SH-SY5Y (cell line): ENCODE measurements at regions not wholly inside any gene's neighbourhood (a gene's known extent, or its start where the extent isn't known, plus 50 kb on each side); places are given as distances from the start of the nearest gene placed in this dataset.

Experiments
- GATA2 ChIP-seq: IDR thresholded peaks from 2 replicates; pipeline ENCODE4 v1.6.1; 2011; ENCODE audit warnings: mild to moderate bottlenecking, low read depth, low read length
- GATA3 ChIP-seq: IDR thresholded peaks from 2 replicates; pipeline ENCODE4 v1.6.1; 2011; ENCODE audit warnings: low read depth, mild to moderate bottlenecking, low read length, moderate library complexity

DNA sequence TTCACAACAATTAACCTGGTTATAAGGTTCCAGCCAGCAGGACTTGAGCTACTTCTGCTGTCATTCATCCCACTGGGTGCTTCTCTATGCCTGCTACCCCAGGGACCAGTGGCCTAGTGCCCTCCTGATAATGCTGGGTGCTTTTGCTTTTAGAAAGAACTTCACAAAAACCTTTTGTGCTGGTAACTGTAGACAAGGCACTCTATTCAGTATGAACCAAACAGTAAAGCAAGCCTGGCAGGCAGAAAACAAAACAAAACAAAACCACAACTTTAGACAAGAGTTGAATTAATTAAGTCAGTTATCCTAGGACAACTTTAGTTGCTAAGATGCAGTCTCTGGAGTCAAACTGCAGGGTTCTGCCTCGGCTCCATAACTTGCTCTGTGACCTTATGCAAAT is 61.9 kb upstream of the ADGRL2 start:
- TF ChIP-seq GATA3: no peak
- TF ChIP-seq GATA2: no peak

DNA sequence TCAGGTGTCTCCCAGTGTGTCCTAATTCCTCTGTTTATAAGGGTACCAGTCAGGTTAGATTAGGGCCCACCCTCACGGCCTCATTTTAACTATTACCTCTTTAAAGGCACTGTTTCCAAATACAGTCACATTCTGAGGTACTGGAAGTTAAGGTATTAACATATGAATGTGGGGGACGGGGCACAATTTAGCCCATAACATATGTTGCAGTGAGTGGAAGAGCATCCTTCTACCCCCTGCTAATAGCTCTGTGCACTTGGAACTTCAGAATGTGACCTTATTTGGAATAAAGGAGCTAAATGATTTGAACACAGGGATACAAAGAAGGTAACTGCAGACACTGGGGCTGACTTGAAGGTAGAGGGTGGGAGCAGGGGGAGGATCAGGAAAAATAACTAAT is 67.3 kb upstream of the ADGRL2 start:
- TF ChIP-seq GATA2: no peak
- TF ChIP-seq GATA3: no peak

DNA sequence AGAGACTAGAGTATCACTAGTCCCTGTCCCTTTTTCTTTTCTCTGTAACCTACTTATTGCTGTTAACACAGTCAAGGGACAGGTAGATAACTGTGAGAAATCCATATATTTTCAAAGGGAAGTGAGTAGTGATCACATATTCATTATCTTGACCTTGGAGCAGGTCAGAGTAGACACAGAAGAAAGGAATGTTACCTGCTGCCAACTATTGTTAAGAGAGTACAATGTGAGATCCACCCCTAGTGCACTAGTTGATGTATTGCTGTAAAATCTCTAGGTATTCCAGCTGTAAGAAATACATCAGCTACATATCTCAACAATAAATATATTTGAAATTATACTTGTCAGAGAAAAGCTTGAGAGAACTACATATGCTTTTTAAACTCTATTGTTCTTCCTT is 68.7 kb upstream of the ADGRL2 start:
- TF ChIP-seq GATA3 (no peak), GATA2 (no peak)

DNA sequence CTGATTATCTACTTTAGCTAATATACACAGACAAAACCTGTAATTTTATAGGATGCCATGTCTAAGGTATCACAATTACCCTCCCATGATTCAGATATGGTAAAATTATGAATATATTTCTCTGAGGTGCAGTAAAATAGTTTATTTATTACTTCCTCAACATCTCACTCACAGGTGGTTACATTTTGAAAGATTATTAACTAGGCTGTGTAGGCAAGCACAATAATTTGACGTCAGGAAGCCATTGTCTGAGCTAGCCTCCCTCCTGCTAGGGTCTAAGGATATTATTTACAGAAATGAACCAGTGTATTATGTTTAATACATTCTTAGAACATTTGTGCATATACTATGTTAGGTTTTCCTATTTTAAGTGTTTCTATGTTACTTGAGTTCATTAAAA is 69.9 kb upstream of the ADGRL2 start:
- TF ChIP-seq GATA2 (no peak), GATA3 (no peak)

DNA sequence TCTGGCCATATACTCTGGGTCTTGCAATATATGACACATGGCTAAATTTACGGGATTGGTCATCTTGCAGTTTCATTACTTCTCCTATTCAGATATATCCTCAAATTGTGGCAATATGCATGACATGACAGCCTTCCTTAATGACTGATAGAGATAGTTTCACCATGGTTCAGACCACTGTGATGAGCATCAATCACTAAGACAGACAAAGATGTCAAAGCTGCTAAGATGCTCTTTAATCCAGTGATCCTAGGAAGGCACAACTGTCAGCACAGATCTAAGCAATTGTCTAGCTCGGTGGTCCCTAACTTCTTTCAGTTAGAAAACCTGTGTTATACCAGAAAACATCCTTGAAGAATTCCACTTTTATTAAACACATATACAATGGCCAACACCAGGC is 70.9 kb upstream of the ADGRL2 start:
- TF ChIP-seq GATA3: no peak
- no peak for TF ChIP-seq GATA2

DNA sequence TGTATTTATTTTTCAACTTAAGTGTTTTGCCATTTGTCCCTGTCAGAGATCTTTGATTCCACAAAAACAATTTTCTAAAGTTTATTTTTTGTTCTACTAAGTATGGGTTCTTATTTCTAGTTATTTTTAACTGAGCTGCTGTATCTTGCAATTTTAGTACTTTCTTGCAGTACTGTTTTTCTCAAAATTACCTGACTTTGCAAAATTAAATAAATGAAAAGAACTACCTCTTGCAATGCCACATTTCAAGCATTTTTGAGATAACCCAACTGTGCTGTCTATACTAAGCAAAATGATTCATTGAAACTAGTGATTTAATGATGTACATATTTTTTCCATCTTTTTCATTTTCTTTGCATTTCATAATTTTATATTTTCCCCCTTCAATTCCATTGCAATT is 71.5 kb upstream of the ADGRL2 start:
- TF ChIP-seq GATA3: no peak
- TF ChIP-seq GATA2: no peak

DNA sequence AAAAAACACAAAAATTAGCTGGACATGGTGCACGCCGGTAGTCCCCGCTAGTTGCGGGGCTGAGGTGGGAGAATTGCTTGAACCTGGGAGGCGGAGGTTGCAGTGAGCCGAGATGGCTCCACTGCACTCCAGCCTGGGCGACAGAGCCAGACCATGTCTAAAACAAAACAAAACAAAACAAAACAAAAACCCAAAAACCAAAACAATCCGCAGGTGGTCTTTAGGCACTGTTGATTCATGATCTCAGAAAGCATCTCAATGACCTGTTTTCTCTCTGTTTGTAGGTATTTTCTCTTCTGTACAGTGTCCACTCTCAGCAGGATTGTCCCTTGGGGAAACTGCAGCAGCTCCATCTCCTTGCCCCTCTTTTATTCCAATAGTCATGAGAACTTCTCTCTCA is 74.9 kb upstream of the ADGRL2 start:
- no peak for TF ChIP-seq GATA2
- TF ChIP-seq GATA3: no peak

DNA sequence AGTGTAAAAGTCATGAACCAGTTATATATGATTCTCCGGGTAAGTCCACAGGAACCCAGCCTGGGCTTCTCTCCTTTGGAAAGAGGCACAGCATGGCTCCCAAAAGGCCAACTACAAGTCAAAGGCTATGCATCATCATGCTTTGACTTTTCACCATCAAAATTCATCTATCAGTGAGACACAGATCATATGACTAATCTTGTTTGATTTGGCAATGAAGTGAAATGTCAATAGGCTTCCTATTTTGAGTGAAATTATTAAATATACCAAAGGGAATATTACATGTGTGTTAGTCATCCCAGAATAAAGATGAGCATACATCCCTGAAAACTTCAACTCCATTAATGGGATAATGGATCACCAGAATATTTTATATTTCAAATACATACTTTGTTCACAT is 83.5 kb upstream of the ADGRL2 start:
- TF ChIP-seq GATA2 (no peak), GATA3 (no peak)

DNA sequence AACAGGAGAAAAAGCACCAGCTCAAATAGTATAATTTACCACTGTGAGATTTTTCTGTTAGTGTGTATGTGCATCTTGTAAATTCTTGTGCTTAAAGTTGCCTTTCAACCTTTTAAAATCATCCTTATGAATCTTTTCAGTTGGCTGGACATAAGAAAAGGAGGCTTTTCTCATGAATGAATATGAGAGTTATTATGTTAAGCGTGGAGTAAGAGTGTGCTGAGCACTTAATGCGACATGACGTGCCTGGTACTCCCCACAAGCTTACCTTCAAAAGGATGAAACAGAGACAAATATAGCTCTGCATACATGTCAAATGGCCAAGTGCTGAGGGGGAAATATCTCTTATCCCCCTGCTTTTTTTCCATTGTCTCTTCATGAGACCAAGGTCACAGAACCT is 85.3 kb upstream of the ADGRL2 start:
- TF ChIP-seq GATA3 (no peak), GATA2 (no peak)

DNA sequence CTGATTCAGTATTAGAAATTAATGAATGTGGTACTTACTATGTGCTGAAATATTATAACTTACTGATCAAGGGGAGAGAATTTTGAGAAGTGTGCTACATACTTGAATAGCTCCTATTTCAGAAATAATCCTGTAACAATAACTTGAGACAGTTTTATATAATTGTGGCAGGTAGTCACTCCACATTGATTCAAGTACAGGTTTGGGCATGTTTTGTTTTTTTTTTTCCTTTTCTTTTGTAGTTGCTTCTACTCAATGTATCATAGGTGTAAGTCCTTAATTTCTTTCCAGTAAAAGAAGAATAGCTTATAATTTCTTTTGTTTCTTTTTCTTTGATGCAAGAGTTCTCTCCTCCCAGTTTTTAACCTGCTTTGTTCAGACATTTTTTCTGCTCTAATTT is 86.1 kb upstream of the ADGRL2 start:
- no peak for TF ChIP-seq GATA2

DNA sequence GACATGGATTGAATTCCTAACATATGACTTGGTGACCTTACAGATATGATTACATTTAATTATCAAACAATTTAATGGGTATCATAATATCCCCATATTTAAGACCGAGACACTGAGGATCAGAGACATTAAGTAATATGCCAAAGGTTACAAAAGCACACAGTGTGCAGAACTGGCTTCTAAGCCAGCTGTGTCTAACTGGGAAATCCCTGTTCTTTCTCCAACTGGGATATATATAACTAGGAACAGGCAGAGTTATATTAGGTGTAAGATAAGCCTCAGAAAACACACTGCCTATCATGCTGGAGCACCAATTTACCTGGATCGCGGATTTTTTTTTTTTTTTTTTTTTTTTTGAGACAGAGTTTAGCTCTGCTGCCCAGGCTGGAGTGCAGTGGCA is 88.3 kb upstream of the ADGRL2 start:
- no peak for TF ChIP-seq GATA3
- TF ChIP-seq GATA2: no peak

DNA sequence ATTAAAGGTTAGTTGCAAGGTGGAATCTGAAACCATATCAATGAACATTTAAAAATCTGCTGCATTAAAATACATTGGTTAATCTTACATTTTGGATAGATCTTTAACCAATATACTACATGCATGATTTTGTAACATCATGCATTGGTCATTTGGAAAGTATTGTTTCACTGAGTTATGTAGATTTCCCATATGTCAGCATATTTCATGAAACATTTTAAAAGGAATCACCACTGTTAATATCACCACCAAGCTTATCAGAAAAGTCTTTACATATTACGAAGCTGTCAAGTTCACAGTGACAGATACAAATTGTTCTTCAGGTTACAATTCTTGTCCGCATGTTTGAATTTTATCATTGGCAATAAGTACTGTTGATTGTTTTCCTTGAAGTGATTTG is 89.9 kb upstream of the ADGRL2 start:
- no peak for TF ChIP-seq GATA2
- no peak for TF ChIP-seq GATA3

DNA sequence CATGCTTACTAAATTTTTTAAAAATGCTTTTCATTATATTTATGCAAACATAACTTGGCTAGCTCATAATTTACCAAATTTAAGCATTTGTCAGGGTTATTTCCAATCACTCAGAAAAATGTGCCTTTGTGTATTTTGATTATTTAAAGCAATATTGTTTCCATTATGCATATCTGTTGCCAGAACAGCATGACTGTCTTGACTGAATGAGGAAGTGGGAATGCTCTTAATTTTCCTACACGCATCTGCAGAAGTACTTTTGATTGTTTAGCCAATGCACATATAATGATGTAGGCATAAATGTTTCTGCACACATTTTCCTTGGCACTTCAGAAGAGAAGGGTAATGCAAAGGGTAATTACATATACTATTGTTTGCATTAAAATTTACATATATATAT is 92.5 kb upstream of the ADGRL2 start:
- no peak for TF ChIP-seq GATA2
- no peak for TF ChIP-seq GATA3

DNA sequence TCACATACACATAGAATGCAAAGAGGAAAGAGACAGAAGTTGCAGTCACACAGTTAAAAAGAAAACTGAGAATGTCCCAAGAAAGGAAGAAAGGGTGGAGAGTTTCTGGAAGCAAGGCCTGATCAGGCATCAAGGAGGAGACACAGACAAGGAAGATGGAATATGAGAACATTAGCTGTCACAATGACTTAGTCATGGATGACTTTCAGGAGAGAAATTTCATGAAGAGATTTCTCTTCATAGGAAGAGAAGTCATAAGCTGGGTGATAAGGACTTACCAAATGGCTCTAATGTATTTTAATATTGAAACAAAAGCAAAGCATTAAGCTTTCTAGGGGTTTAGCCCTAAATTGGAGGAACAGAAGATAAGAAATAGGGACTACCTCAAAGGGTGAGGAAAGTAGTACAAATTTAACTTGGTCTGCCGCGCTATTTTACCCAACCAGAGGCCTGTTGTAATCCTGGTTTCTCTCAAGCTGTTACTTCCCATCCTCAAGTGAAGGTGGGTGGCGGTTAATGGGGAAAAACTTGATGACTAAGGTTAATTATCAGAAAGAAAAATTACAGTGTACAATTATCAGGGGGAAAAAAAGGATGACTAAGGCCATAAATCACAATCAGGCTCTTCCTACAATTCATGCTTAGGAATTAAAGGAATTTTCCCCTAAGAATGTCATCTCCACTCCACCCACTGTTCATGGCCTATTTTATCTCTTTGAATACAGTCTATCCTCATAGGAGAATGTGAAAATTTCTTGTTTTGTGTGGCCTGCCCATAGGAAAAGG is 93.9 kb upstream of the ADGRL2 start:
- TF ChIP-seq GATA2: no peak

DNA sequence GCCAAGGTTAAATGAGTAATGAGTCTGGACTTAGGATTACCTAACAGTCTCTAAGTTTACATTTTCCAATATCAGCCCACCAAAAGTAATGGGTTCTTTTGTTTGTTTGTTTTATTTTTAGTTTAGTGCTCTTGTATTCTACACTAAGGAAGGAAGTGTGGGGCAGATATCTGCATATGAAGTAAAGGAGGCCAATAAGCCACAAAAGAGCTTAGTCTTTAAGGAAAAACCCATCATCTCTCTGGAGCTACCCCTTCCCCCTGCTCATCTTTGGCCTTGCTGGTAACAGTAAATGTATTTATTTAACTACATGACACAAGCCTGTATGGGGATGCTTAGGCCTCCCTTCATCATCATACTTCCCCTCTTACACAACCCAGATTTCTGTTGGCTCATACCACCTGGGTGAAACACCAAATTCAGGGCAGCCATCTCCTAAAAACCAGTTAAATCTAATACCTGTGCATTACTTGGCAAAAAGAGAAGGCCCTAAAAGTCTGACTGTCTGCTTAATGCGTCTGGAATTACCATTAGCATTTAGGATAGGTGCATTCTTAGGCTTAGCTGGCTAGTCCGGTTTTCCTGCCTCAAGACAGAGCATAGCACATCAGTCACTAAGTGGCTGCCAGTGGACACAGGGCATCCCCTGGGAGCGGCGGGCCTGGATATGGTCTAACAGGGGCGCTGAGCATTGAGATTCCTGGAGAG is 96.8 kb upstream of the ADGRL2 start:
- TF ChIP-seq GATA3 (no peak), GATA2 (no peak)
